Right renal pelvis (tissue), 4 donors: ENCODE measurements at regions not wholly inside any gene's neighbourhood (a gene's known extent, or its start where the extent isn't known, plus 50 kb on each side); places are given as distances from the start of the nearest gene placed in this dataset.

Source experiments
- DNase-seq, 4 donors: peaks; one replicate each; pipeline ENCODE4 v3.0.0-alpha.2; 2013; ENCODE audit warnings: low read depth in 4 of 4, low spot score in 3 of 4, missing footprints in 1 of 4

GRCh38 chr13:99027661-99028425 lies 50.0 kb upstream of the DOCK9 start:
- DNase-seq, result no peak

DNA sequence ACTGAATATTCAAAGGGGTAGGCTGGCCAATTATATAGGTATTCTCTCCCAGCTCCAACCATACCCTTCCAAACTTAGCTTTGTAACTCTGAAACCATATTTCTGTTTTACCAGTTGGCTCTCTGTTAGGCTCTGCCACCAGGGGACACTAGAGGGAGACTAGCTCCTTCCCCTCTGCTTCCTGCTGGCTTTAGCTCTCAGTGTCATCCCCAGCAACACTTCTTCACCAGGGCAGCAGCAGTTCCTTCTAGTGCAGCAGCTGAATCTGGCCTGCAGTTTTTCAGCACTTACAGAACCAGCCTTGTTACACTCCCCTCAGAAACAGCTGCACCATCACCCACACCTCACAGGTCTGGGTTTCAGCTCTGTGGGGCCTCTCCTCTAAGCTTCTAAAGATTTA lies 51.0 kb upstream of the DOCK9 start:
- DNase-seq, result no peak

GRCh38 chr13:99029576-99029975 lies 51.7 kb upstream of the DOCK9 start:
- no peak for DNase-seq

- no peak for DNase-seq
Measured at GRCh38 chr13:99030326-99030725, 52.5 kb upstream of the DOCK9 start.

GRCh38 chr13:99031832-99032231 lies 54.0 kb upstream of the DOCK9 start:
- DNase-seq, result no peak

DNA sequence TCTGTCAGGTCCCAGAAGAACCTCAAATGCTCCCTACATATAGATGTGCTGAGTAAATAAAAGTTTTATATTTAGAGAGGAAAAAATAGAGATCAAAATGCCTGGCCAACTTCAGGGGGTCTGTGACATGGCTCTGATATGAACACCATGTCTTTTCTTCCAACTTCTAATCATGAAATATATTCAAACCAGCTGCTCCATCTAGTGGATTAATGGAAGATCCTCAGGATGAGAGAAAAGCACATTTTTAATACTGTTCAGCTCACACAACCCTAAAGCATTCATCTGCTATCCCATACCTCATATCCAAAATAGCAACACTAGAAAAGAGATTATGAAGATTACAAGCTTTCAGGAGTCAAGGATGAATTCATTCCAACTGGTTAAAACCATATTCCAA lies 56.0 kb upstream of the DOCK9 start:
- DNase-seq, result peak in 3 of 4 donors; percentile 22 to 40 (median 28)

- no peak for DNase-seq
Measured at GRCh38 chr13:99034333-99035085, 56.6 kb upstream of the DOCK9 start.

- DNase-seq, result no peak
Measured at GRCh38 chr13:99035715-99036114, 57.9 kb upstream of the DOCK9 start.

DNA sequence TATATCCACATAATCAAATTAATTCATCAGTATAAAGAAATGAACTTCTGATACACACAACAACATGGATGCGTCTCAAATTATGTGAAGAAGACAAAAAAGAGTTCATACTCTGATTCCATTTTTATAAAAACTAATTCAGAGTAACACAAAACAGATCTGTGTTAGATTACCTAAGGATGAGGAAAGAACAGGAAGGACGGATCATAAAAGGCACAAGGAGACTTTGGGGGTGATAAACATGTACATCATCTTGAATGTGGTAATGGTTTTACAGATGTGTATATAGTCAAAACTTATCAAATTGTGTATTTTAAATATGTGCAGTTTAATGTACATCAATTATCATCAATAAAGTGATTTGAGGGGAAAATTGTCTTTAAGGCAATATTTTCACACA lies 59.9 kb upstream of the DOCK9 start:
- no peak for DNase-seq

DNA sequence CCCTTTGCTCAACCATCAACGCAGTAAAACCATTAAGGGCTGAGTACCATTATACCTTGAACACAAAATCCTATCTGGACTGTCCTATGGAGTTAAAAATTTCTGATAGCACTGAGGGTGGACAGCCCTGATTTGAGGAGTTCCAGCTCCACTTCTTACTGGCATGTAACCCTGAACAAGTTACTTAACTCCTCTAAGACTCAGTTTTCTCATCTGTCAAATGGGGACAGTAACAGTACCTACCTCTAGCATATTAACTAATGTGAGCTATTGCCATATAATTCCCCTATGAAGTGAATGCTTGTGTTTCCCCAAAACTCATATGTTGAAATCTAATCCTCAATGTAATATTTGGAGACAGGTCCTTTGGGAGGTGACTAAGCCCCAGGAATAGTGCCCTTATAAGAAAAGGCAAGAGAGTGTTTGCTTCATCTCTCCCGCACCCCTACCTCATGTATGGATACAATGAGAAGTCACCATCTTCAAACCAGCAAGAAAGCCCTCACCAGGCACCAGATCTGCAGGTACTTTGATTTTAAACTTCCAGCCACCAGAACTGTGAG lies 61.9 kb upstream of the DOCK9 start:
- no peak for DNase-seq

DNA sequence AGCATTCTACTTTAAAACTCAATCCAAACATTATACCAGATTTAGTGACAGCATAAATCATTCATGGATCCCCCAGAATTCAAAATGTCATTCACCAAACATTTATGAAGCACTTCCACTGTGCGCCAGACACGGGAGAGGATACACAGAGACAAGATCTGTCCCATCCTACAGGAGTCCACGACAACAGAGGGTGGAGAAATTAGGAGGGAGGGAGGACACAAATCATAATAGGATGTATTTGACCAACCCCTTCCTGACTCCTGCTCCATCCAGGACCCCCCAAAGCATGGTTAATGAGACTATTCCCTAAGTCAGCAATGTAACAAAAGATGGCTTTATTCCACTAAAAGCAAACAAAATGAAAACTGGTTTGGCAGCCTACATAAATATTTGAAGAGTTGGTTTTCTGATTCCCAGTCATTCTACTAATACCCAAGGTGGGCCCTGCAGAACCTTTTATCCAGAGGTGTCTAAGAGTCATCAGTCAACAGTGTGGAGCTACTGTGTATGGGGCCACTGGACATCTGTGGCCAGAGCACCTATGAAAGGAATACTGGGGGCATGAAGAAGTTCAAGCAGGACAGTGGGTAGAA lies 62.8 kb upstream of the DOCK9 start:
- DNase-seq, result no peak

GRCh38 chr13:99041337-99041736 lies 63.5 kb upstream of the DOCK9 start:
- DNase-seq, result no peak

DNA sequence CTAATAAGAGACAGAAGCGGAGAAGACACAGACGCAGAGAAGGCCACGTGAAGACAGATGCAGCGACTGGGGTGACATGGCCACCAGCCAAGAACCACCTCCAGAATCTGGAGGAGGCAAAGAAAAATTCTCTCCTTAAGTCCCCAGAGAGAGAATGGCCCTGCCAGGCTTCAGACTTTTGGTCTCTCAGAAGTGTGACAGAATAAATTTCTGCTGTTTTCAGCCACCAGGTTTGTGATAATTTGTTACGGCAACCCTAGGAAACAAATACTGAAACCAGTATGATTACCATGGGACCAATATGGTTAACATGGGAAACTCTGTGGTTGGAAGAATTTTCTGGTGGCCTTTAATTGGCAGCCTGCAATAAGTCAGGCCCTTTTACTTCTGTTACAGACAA lies 63.9 kb upstream of the DOCK9 start:
- DNase-seq, result no peak

- no peak for DNase-seq
Measured at GRCh38 chr13:99042521-99043250, 64.8 kb upstream of the DOCK9 start.

DNA sequence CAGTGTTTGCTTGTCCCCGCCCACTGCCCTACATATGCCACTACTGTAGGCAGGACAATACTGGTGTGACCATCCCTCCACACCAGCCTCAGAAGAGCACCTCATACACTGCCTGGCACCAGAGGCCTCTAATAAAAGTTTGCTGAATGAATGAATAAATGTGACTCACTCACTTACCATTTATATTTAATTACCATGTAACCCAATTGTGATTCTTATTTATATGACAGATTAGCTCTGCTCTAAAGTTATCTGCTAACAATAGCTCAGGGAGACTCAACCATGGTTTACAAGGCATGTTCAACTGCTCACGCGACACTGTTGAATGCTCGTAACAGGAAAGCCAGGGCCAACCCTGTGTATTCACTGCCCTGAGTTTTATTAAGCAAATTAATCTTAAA lies 66.0 kb upstream of the DOCK9 start:
- DNase-seq, result no peak

GRCh38 chr13:99044764-99045163 lies 66.9 kb upstream of the DOCK9 start:
- DNase-seq, result no peak

GRCh38 chr13:99045396-99045795 lies 67.5 kb upstream of the DOCK9 start:
- DNase-seq, result no peak

DNA sequence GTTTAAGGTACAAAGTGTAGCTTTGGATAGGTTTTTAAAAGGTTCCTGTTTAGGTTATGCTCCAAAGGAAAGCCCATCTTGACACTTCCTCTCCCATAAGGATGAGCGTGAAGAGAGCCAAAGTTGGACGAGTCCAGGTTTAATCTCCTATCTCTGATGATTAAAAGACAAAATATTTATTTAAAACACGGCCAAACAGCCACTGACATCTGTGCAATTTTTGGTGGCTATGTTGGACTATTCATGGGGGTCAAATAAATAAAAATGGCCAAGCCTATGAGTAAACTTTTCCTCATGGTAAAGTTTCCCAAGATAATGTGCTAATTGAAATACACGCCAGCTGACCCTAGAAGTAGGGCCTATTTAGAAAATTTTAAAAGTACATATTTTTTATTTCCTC lies 69.0 kb upstream of the DOCK9 start:
- no peak for DNase-seq

DNA sequence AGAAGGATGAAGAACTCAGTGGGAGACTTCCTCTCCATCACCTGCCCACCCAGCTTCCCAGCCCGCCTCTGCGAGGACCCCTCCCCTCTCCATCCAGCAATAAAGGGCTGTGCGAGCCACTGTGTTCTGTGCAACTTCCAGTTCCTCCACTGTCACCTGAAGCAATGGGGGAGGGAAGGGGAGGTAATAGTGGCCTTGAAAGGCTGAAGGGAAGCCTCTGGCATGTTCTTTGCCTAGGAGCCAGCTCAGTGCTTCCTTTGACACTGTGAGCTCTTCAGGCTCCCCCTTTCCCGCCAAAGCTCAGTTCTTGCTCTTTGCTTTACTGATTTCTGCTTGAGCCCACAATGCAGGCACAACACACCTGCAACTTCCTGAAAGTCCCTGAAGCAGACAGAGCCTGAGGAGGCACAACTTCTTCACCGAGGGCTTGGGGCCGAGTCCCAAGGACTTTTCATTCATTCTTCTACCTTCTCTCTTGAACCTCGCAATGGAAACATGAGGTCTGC lies 73.2 kb upstream of the DOCK9 start:
- no peak for DNase-seq

DNA sequence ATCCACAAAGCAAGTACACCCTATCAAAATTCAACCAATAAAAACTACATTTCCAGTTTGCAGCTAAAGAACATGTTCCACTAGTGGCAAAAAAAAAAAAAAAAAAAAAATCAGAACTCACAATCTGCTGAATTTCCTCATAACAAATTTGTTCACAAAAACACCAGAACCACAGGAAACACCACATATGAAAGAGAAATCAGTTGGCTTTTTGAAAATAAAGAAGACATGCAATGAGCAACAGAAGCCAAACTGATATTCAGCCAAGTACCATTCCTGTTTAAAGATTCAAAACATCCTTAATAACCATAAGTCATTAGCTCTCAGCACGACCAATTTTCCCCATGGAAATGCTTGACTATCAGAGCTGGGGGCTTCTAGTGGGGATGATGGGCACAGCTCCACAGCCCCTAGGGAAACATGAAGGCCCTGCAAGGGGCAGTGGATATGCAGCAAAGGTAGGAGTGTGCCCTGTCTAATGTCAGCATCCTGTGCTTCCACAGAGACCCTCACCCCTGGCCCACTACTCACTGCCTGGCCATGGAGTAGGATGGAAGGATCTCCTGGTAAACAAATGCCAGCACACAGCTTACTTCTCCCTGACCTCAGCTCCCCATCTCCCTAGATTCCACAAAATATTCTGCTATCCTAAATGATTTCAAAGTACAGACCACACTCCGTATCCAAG lies 74.0 kb upstream of the DOCK9 start:
- no peak for DNase-seq
